OCI-LY7 (cell line): ENCODE measurements at regions not wholly inside any gene's neighbourhood (a gene's known extent, or its start where the extent isn't known, plus 50 kb on each side); places are given as distances from the start of the nearest gene placed in this dataset.

ENCODE experiments used
- CTCF ChIP-seq: fragments of 200-600 bp; sonication (generic); conservative IDR thresholded peaks from 2 replicates; pipeline ENCODE4 v1.5.1; 2014; ENCODE audit warnings: mild to moderate bottlenecking, antibody characterized with exemption, low read length, moderate library complexity, mixed read lengths
- EZH2phosphoT487 ChIP-seq: fragments of 200-600 bp; sonication (generic); IDR thresholded peaks from 2 replicates; pipeline ENCODE4 v1.6.1; 2018; ENCODE audit warnings: low read depth, borderline replicate concordance, mild to moderate bottlenecking, mixed run types, antibody characterized with exemption, low read length, moderate library complexity, mixed read lengths

DNA sequence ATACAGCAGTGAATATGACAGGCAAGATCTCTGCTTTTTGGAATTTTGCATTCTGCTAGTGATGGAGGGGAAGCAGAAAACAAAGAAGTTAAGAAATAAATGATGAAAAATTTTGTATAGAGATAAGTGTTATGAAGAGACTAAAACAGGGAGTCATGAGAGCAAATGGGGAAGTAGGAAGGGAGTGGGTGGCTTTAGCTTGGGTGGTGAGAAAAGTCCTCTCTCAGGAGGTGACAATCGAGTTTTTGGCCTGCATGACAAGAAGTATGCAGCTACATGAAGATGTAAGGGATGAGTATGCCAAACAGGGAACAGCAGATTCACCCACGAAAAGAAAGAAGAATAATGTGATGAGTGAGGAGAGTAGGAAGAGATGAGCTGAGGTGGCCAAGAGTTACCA is 80.7 kb upstream of the MPPED2 start:
- TF ChIP-seq CTCF, result no peak
- TF ChIP-seq EZH2phosphoT487, result no peak
